ENCODE measurements at regions not wholly inside any gene's neighbourhood (a gene's known extent, or its start where the extent isn't known, plus 50 kb on each side); places are given as distances from the start of the nearest gene placed in this dataset.

- no peak overlapping the region for H3K27ac ChIP-seq
- TF ChIP-seq ZFX (IDR thresholded peaks at IDR 0.05; ENCODE audit: borderline replicate concordance): no peak
- no peak for TF ChIP-seq CTCF (IDR thresholded peaks at IDR 0.05)
Measured at GRCh38 chr4:163595580-163595979, 101.1 kb downstream of the TMA16 start.

GRCh38 chr4:163598028-163598427 lies 103.5 kb downstream of the TMA16 start:
- H3K27ac ChIP-seq: no peak overlapping the region
- TF ChIP-seq ZFX (IDR thresholded peaks at IDR 0.05; ENCODE audit: borderline replicate concordance) (no peak), CTCF (IDR thresholded peaks at IDR 0.05) (no peak)

DNA sequence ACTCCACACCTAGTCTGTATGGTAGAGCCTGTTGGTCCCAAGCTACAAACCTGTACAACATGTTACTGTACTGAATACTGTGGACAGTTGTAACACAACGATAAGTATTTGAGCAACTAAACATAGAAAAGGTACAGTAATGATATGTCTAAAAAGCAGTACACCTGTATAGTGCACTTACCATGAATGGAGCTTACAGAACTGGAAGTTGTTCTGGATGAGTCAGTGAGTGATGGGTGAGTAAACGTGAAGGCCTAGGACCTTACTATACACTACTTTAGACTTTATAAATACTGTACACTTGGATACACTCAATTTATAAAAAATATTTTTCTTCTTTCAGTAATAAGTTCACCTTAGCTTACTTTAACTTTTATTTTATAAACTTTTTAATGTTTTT lies 104.0 kb downstream of the TMA16 start:
- H3K27ac ChIP-seq: no peak overlapping the region
- no peak for TF ChIP-seq ZFX (IDR thresholded peaks at IDR 0.05; ENCODE audit: borderline replicate concordance)

DNA sequence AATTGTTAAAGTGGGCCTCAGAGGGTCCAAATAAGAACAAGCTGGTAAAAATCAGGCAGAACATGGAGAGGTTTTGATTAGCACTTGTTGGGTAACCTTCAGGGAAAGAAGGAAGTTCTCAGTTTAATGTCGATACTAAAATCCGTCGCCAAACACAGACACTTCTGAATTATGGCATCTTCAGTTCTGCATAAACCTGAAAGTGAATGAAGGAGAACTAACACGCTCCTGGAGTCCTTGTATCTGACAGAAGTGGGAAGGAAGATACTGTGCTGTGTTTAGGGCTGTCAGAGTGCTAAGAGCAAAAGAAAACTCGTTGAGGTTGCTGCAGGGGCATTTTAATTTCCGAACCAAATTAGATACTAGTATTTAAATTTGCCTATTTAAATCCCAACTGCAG lies 106.2 kb downstream of the TMA16 start:
- H3K27ac ChIP-seq: no peak overlapping the region
- TF ChIP-seq CTCF (IDR thresholded peaks at IDR 0.05): no peak

- H3K27ac ChIP-seq: no peak overlapping the region
- TF ChIP-seq CTCF (IDR thresholded peaks at IDR 0.05) (no peak), ZFX (IDR thresholded peaks at IDR 0.05; ENCODE audit: borderline replicate concordance) (no peak)
Measured at GRCh38 chr4:163603257-163603656, 108.8 kb downstream of the TMA16 start.

DNA sequence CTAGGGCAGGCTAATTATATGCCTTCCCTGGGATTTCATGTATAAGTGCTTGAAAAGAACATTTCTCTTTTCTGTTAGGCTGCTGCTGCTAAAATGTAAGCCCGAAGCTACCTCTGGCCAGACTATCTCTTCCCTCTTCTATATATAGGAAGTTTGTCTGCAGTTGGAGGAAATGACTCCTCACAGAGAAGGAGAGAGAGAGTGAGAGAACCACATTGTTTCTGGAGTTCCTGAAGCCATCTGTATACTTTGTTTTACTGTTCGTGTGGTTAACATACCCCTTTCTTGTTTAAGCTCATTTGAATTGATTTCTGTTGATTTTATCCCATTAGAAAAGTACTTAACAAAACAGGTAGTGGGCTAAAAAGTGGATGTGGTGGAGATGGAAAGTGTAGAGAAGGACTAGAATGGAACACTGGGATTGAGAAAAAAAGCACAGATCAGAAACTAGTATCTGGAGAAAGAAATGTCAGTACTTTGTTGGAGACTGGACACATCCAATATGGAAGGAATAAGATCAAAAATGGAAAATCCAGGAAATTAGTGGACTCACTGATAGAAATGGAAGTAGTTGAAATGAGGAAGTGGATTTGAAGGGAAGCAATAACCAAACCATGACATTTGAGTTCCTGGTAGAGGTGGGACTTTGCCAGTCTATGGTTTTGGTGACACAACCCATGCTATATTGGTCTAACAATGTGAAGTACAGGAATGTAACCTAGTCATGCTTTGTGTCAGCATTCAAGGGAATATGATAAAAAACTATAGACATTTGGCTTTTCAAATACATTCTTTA lies 112.6 kb downstream of the TMA16 start:
- TF ChIP-seq CTCF (IDR thresholded peaks at IDR 0.05): no peak
- no peak for TF ChIP-seq ZFX (IDR thresholded peaks at IDR 0.05; ENCODE audit: borderline replicate concordance)
- H3K27ac ChIP-seq: no peak overlapping the region

DNA sequence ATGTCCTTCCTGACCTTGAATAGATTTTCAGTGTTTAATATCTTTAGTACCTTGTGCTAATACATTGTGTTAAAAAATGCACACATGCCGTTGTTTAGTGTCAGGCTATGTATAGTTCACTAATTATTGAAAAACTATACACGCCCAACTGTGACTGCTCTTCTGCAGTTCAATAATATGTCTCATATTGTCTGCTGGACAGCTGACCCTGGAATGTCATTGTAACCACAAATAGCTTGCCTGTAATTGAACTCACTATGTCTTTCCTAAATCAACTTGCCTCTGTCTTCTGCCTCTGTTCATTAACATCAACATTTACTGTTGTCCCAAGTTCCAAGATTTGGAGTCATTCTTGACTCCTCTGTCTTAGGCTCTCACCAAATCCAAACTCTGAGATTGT lies 114.5 kb downstream of the TMA16 start:
- TF ChIP-seq CTCF (IDR thresholded peaks at IDR 0.05) (no peak), ZFX (IDR thresholded peaks at IDR 0.05; ENCODE audit: borderline replicate concordance) (no peak)
- H3K27ac ChIP-seq: no peak overlapping the region

- TF ChIP-seq CTCF (IDR thresholded peaks at IDR 0.05) (no peak), ZFX (IDR thresholded peaks at IDR 0.05; ENCODE audit: borderline replicate concordance) (no peak)
- no peak overlapping the region for H3K27ac ChIP-seq
Measured at GRCh38 chr4:163610648-163611047, 116.2 kb downstream of the TMA16 start.

Measured in 22Rv1 (cell line).